ENCODE measurements at regions not wholly inside any gene's neighbourhood (a gene's known extent, or its start where the extent isn't known, plus 50 kb on each side); places are given as distances from the start of the nearest gene placed in this dataset.
"Not testable (repeated sequence)": the region's sequence is repeated elsewhere in the genome, so short reads cannot be mapped to it uniquely, and the experiment has no call there.

GRCh38 chr12:43245947-43246346 lies 306.1 kb downstream of the ADAMTS20 start:
- no peak for DNase-seq

- DNase-seq = no peak
Observed at GRCh38 chr12:43241986-43242385, 310.0 kb downstream of the ADAMTS20 start.

- no peak for DNase-seq
Observed at GRCh38 chr12:43238281-43238680, 313.7 kb downstream of the ADAMTS20 start.

GRCh38 chr12:43237238-43237879 lies 314.6 kb downstream of the ADAMTS20 start:
- no peak for DNase-seq

GRCh38 chr12:43235721-43236120 lies 316.3 kb downstream of the ADAMTS20 start:
- DNase-seq = no peak

- DNase-seq = no peak
Observed at GRCh38 chr12:43233861-43234260, 318.1 kb downstream of the ADAMTS20 start.

GRCh38 chr12:43226151-43226550 lies 325.9 kb downstream of the ADAMTS20 start:
- no peak for DNase-seq

- DNase-seq = not testable (repeated sequence)
Observed at GRCh38 chr12:43224190-43224805, 327.7 kb downstream of the ADAMTS20 start.

- DNase-seq = no peak
Observed at GRCh38 chr12:43222796-43223195, 329.2 kb downstream of the ADAMTS20 start.

GRCh38 chr12:43221216-43221615 lies 330.8 kb downstream of the ADAMTS20 start:
- DNase-seq = no peak

- DNase-seq = no peak
Observed at GRCh38 chr12:43216490-43216889, 335.5 kb downstream of the ADAMTS20 start.

- DNase-seq = no peak
Observed at GRCh38 chr12:43214166-43214565, 337.8 kb downstream of the ADAMTS20 start.

GRCh38 chr12:43213608-43214007 lies 338.4 kb downstream of the ADAMTS20 start:
- no peak for DNase-seq

- no peak for DNase-seq
Observed at GRCh38 chr12:43210485-43211192, 341.4 kb downstream of the ADAMTS20 start.

- DNase-seq = no peak
Observed at GRCh38 chr12:43208627-43209026, 343.4 kb downstream of the ADAMTS20 start.

GRCh38 chr12:43208221-43208620 lies 343.8 kb downstream of the ADAMTS20 start:
- DNase-seq = no peak

- no peak for DNase-seq
Observed at GRCh38 chr12:43206396-43206795, 345.6 kb downstream of the ADAMTS20 start.

- DNase-seq = no peak
Observed at GRCh38 chr12:43198608-43199007, 353.4 kb downstream of the ADAMTS20 start.

- DNase-seq = no peak
Observed at GRCh38 chr12:43196268-43196907, 355.6 kb downstream of the ADAMTS20 start.

GRCh38 chr12:43193096-43193495 lies 358.9 kb downstream of the ADAMTS20 start:
- DNase-seq = not testable (repeated sequence)

- DNase-seq = not testable (repeated sequence)
Observed at GRCh38 chr12:43192442-43192841, 359.6 kb downstream of the ADAMTS20 start.

- no peak for DNase-seq
Observed at GRCh38 chr12:43180242-43180641, 371.8 kb downstream of the ADAMTS20 start.

- no peak for DNase-seq
Observed at GRCh38 chr12:43179486-43179885, 372.5 kb downstream of the ADAMTS20 start.

- no peak for DNase-seq
Observed at GRCh38 chr12:43177276-43177675, 374.7 kb downstream of the ADAMTS20 start.
